22Rv1 (cell line): ENCODE measurements at regions not wholly inside any gene's neighbourhood (a gene's known extent, or its start where the extent isn't known, plus 50 kb on each side); places are given as distances from the start of the nearest gene placed in this dataset.

Source experiments
- CTCF ChIP-seq: fragments of 450-650 bp; IDR thresholded peaks from 2 replicates; pipeline ENCODE4 v1.5.1; 2017; ENCODE audit warnings: mild to moderate bottlenecking
- ZFX ChIP-seq: fragments of 450-650 bp; IDR thresholded peaks from 2 replicates; pipeline ENCODE4 v1.6.1; 2017; ENCODE audit warnings: antibody characterized with exemption, borderline replicate concordance

DNA sequence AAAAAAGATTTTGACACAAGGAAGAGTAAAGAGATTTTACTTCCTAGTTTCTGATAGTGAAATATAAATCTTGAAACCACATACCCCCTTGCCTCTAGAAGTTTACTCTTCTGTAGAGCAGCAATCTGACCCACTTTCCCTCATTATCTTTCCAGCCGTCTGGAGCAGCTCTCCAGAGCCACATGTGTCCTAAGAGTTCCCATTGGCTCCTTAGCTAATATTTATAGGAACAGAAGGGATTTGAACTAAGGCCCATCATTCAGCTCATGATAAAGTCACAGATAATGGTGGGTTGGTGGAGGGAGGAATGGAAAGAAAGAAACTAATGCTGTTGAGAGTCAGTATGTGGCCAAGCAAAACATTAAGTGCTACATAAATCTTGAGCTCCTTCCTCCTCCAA, 121.8 kb downstream of the INHBA start:
- TF ChIP-seq CTCF, result no peak
- TF ChIP-seq ZFX, result no peak
